Breast epithelium (tissue), 4 donors: ENCODE measurements at regions not wholly inside any gene's neighbourhood (a gene's known extent, or its start where the extent isn't known, plus 50 kb on each side); places are given as distances from the start of the nearest gene placed in this dataset.

Experiments used
- DNase-seq, 2 donors: peaks; one replicate each; pipeline ENCODE4 v3.0.0-alpha.2; 2019; ENCODE audit warnings: low spot score in 2 of 2
- H3K27ac ChIP-seq, 2 donors: fragments of 200-600 bp; sonication (generic) in 1 of 2; one replicate each; pipeline ENCODE4 v1.5.1; 2016 to 2019; ENCODE audit warnings: mild to moderate bottlenecking in 1 of 2
- H3K27me3 ChIP-seq, 2 donors: fragments of 200-600 bp; sonication (generic) in 1 of 2; one replicate each; pipeline versions ENCODE4 v1.5.1 to v1.6.0; 2017 to 2019; ENCODE audit warnings: control low read depth in 1 of 2, mild to moderate bottlenecking in 1 of 2
- H3K36me3 ChIP-seq: fragments of 200-600 bp; one replicate; pipeline ENCODE4 v1.5.1; 2019
- H3K4me1 ChIP-seq, 2 donors: fragments of 200-600 bp; sonication (generic); one replicate each; pipeline ENCODE4 v1.5.1; 2016 to 2019; ENCODE audit warnings: control low read depth in 1 of 2
- H3K4me3 ChIP-seq, 3 donors: fragments of 200-600 bp; sonication (generic); 1 replicate in 2 of 3; 2 replicates in 1 of 3; pipeline ENCODE4 v1.5.1; 2016 to 2019; ENCODE audit warnings: mild to moderate bottlenecking in 3 of 3, moderate library complexity in 2 of 3
- H3K9me3 ChIP-seq, 2 donors: fragments of 200-600 bp; sonication (generic) in 1 of 2; one replicate each; pipeline ENCODE4 v1.5.1; 2016 to 2019; ENCODE audit warnings: control low read depth in 1 of 2
- POLR2A ChIP-seq: fragments of 450-650 bp; IDR thresholded peaks from one replicate; pipeline ENCODE4 v1.6.1; 2016; ENCODE audit warnings: antibody characterized with exemption, mild to moderate bottlenecking, moderate library complexity
- POLR2AphosphoS5 ChIP-seq, 3 donors: sonication (generic); formaldehyde crosslinking; IDR thresholded peaks; one replicate each; pipeline ENCODE4 v1.6.1; 2017; ENCODE audit warnings: antibody characterized with exemption in 3 of 3
- intact Hi-C: fragments of 100-400 bp; cut with DNase I; formaldehyde crosslinking; loops from one replicate; pipeline ENCODE4 v1.15.1; 2023; ENCODE audit warnings: low total_unique reads
- TF ChIP-seq, protein P1 (sequence below), 3 donors: fragments of 450-650 bp; IDR thresholded peaks; one replicate each; pipeline ENCODE4 v1.5.1; 2016 to 2017; ENCODE audit warnings: antibody characterized with exemption in 3 of 3, mild to moderate bottlenecking in 3 of 3, moderate library complexity in 3 of 3

DNA sequence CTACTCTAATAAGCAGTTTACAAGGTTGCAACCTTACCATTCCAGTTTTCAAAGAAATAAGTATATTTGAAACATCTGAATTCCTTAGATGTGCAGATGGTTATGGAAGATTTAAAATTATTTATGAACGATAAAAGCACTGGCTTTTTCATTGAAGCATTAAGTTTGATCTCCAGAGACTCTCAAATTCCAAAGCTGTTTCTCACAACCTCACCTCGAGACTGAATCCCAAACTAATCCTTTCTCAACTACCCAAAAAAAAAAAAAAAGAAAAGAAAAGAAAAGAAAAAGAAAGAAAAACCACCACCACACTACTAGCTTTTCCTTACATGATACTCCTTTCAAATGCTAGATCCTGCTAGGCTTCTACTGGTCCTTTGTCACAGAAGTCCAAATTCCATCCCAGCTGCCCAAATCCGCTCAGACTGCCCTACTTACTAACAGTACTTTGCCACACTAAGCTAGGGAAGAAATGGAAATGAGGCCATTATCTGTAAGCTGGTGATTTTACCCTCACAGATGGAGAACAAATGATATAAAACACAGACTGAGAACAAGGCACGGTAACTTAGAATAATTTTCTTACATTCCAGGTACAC lies 100.6 kb upstream of the CDK1 start:
- intact Hi-C loops = no loop called here
- Histone ChIP-seq H3K9me3 (no peaks in the 10 kb centered on the region), H3K4me1 (no peaks in the 10 kb centered on the region), H3K4me3 (no peak overlapping the region), H3K27ac (no peak overlapping the region), H3K36me3 (no peaks in the 10 kb centered on the region), H3K27me3 (no peaks in the 10 kb centered on the region)
- TF ChIP-seq, protein P1, sequence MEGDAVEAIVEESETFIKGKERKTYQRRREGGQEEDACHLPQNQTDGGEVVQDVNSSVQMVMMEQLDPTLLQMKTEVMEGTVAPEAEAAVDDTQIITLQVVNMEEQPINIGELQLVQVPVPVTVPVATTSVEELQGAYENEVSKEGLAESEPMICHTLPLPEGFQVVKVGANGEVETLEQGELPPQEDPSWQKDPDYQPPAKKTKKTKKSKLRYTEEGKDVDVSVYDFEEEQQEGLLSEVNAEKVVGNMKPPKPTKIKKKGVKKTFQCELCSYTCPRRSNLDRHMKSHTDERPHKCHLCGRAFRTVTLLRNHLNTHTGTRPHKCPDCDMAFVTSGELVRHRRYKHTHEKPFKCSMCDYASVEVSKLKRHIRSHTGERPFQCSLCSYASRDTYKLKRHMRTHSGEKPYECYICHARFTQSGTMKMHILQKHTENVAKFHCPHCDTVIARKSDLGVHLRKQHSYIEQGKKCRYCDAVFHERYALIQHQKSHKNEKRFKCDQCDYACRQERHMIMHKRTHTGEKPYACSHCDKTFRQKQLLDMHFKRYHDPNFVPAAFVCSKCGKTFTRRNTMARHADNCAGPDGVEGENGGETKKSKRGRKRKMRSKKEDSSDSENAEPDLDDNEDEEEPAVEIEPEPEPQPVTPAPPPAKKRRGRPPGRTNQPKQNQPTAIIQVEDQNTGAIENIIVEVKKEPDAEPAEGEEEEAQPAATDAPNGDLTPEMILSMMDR (IDR thresholded peaks at IDR 0.05) = no peak
- no peak for TF ChIP-seq POLR2AphosphoS5 (IDR thresholded peaks at IDR 0.05)
- no peak for TF ChIP-seq POLR2A
- DNase-seq = no peak

DNA sequence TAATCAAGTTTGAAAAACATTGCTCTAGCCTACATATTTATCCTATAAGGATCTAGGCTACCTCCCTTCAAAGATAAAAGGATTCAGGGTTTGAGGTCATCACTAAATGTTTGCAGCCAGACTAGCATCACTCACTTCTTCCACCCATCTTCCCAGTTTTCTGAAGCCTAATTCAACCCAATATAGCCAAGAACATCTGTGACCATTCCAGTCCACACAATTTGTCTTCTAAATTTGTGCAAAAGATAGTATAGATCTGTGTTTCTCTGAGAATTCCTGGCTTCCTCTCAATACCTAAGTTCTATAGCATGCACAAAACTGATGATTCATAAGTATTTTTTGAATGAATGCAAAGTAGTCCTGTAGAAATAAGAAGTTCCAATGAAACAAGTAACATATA lies 103.0 kb upstream of the CDK1 start:
- Histone ChIP-seq H3K27ac (no peak overlapping the region), H3K27me3 (no peaks in the 10 kb centered on the region), H3K4me1 (no peaks in the 10 kb centered on the region), H3K4me3 (no peak overlapping the region), H3K36me3 (no peaks in the 10 kb centered on the region), H3K9me3 (no peaks in the 10 kb centered on the region)
- DNase-seq = no peak
- intact Hi-C loops = no loop called here
- no peak for TF ChIP-seq POLR2A
- TF ChIP-seq, protein P1 (IDR thresholded peaks at IDR 0.05) = no peak
- no peak for TF ChIP-seq POLR2AphosphoS5 (IDR thresholded peaks at IDR 0.05)

DNA sequence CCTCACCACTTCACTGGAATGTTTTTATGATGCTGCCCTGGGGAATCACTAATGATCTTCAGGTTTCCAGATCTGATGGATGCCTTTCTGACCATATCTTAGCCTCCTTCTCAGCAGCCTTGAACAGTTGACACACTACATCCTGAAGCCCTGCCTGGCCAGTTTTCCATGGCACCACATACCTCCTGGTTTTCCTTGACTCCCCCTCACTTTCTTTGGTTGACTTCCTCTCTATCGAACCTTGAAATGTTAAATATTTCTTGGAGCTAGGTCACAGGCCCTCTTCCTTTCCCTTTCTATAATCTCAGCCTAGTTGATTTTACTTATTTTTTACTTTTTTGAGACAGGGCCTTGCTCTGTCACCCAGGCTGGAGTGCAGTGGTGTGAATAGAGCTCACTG lies 108.8 kb upstream of the CDK1 start:
- DNase-seq = no peak
- Histone ChIP-seq H3K4me3 (no peak overlapping the region), H3K27ac (no peak overlapping the region), H3K9me3 (no peaks in the 10 kb centered on the region), H3K4me1 (no peaks in the 10 kb centered on the region), H3K27me3 (no peaks in the 10 kb centered on the region), H3K36me3 (no peaks in the 10 kb centered on the region)
- no peak for TF ChIP-seq POLR2AphosphoS5 (IDR thresholded peaks at IDR 0.05)
- TF ChIP-seq, protein P1 (IDR thresholded peaks at IDR 0.05) = no peak
- TF ChIP-seq POLR2A = no peak
- intact Hi-C loops = no loop called here

DNA sequence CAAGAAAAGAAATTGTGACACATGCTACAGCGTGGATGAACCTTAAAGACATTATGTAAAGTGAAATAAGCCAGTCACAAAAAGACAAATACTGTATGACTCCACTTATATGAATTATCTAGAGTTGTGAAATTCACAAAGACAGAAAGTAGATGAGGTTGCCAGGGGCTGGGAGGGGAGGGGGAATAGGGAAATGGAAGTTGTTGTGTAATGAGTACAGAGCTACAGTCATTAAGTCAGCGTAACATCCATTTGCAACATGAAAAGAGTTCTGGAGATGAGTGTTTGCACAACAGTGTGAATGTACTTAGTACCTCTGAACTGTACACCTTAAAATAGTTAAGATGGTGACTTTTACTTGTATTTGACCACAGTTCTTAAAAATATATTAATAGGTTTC lies 112.1 kb upstream of the CDK1 start:
- TF ChIP-seq, protein P1 (IDR thresholded peaks at IDR 0.05) = no peak
- no peak for TF ChIP-seq POLR2A
- TF ChIP-seq POLR2AphosphoS5 (IDR thresholded peaks at IDR 0.05) = no peak
- no peak overlapping the region for H3K4me3 ChIP-seq
- H3K36me3 ChIP-seq = no peaks in the 10 kb centered on the region
- intact Hi-C loops = no loop called here
- H3K9me3 ChIP-seq = no peaks in the 10 kb centered on the region
- H3K4me1 ChIP-seq = no peaks in the 10 kb centered on the region
- DNase-seq = no peak
- no peaks in the 10 kb centered on the region for H3K27me3 ChIP-seq
- no peak overlapping the region for H3K27ac ChIP-seq

DNA sequence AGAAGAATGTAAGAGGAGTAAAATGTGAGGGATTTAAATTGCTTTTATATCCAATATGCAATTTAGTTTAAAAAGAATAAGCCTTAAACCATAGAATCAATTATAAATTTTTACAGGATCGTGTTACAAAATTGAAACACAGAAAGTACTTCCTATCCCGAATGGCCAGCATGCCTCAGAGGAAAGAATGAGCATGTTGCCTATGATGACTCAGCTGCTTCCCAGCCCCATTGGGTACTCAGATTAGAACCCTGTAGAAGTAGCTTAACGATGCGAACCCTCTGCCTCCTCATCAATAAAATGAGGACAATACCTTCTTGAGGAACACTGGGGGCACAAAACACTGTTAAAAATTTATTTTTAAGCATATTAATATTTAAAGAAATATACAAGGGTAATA lies 113.4 kb upstream of the CDK1 start:
- intact Hi-C loops = no loop called here
- no peak for DNase-seq
- no peak overlapping the region for H3K4me3 ChIP-seq
- no peaks in the 10 kb centered on the region for H3K27me3 ChIP-seq
- no peak for TF ChIP-seq POLR2A
- no peak for TF ChIP-seq POLR2AphosphoS5 (IDR thresholded peaks at IDR 0.05)
- TF ChIP-seq, protein P1 (IDR thresholded peaks at IDR 0.05) = no peak
- no peaks in the 10 kb centered on the region for H3K9me3 ChIP-seq
- H3K4me1 ChIP-seq = no peaks in the 10 kb centered on the region
- H3K27ac ChIP-seq = no peak overlapping the region
- no peaks in the 10 kb centered on the region for H3K36me3 ChIP-seq
